Endothelial cell (in vitro differentiated cells): ENCODE measurements at regions not wholly inside any gene's neighbourhood (a gene's known extent, or its start where the extent isn't known, plus 50 kb on each side); places are given as distances from the start of the nearest gene placed in this dataset.
A peak's percentile ranks its signal among the peaks of the same experiment; 100 is the strongest.

Experiments
- DNase-seq: peaks from one replicate; pipeline ENCODE4 v3.0.0; 2021; ENCODE audit warnings: low spot score
- H3K27ac Mint-ChIP-seq: one replicate; pipeline ENCODE4 v1.8.0; 2021; ENCODE audit warnings: mixed read lengths, inconsistent platforms; ENCODE audit not compliant: unreplicated experiment
- H3K27me3 Mint-ChIP-seq: one replicate; pipeline ENCODE4 v1.8.0; 2021; ENCODE audit warnings: mild to moderate bottlenecking, moderate library complexity, mixed read lengths, inconsistent platforms; ENCODE audit not compliant: unreplicated experiment
- H3K36me3 Mint-ChIP-seq: one replicate; pipeline ENCODE4 v1.8.0; 2021; ENCODE audit warnings: mild to moderate bottlenecking, low read depth, mixed read lengths, inconsistent platforms; ENCODE audit not compliant: unreplicated experiment
- H3K4me1 Mint-ChIP-seq: one replicate; pipeline ENCODE4 v1.8.0; 2021; ENCODE audit warnings: mild to moderate bottlenecking, mixed read lengths, inconsistent platforms; ENCODE audit not compliant: unreplicated experiment
- H3K4me3 Mint-ChIP-seq: one replicate; pipeline ENCODE4 v1.8.0; 2021; ENCODE audit warnings: mild to moderate bottlenecking, mixed read lengths, inconsistent platforms; ENCODE audit not compliant: unreplicated experiment
- H3K9me3 Mint-ChIP-seq: one replicate; pipeline ENCODE4 v1.8.0; 2021; ENCODE audit warnings: mixed read lengths, inconsistent platforms; ENCODE audit not compliant: unreplicated experiment
- TF ChIP-seq, protein P1 (sequence below): fragments of 200-600 bp; sonication (generic); IDR thresholded peaks from one replicate; pipeline ENCODE4 v1.5.0; 2021; ENCODE audit warnings: antibody characterized with exemption; ENCODE audit not compliant: unreplicated experiment

DNA sequence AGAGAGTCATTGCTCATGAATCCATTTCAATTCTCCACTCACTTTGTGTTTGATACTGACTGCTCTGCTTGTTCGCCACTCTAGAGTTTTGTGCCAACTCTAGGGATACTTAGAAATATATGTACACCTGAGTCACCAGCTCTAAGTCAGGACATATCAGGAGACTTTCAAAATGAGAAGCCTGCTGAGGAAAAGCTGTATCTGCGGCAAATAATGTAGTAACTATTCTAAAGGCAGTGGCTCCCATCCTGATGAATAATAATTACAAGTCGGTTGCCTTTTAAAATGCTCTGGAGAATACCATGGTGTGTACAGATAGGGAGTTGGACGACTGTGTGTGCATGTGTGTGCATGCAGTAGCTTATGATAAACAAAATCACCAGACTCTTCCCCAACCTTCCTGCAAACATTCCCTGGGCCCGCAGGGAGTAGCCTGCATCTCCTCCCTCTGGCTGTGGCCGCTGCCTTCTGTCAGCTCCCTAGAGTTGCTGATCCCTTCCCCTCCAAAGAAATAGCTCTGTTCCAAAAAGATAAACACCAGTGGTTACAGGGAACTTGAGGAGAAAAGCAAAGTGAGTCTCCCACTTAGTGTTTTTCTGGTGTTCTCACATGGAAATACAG is 346.3 kb upstream of the UMPS start:
- no peak for DNase-seq
- Mint-ChIP-seq H3K36me3 (peaks cover 21% of the 10 kb centered on the region), H3K4me3 (no peak overlapping the region), H3K27me3 (peaks cover 2% of the 10 kb centered on the region), H3K27ac (no peak overlapping the region), H3K4me1 (peaks cover 50% of the 10 kb centered on the region), H3K9me3 (no peaks in the 10 kb centered on the region)
- TF ChIP-seq, protein P1, sequence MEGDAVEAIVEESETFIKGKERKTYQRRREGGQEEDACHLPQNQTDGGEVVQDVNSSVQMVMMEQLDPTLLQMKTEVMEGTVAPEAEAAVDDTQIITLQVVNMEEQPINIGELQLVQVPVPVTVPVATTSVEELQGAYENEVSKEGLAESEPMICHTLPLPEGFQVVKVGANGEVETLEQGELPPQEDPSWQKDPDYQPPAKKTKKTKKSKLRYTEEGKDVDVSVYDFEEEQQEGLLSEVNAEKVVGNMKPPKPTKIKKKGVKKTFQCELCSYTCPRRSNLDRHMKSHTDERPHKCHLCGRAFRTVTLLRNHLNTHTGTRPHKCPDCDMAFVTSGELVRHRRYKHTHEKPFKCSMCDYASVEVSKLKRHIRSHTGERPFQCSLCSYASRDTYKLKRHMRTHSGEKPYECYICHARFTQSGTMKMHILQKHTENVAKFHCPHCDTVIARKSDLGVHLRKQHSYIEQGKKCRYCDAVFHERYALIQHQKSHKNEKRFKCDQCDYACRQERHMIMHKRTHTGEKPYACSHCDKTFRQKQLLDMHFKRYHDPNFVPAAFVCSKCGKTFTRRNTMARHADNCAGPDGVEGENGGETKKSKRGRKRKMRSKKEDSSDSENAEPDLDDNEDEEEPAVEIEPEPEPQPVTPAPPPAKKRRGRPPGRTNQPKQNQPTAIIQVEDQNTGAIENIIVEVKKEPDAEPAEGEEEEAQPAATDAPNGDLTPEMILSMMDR = no peak

DNA sequence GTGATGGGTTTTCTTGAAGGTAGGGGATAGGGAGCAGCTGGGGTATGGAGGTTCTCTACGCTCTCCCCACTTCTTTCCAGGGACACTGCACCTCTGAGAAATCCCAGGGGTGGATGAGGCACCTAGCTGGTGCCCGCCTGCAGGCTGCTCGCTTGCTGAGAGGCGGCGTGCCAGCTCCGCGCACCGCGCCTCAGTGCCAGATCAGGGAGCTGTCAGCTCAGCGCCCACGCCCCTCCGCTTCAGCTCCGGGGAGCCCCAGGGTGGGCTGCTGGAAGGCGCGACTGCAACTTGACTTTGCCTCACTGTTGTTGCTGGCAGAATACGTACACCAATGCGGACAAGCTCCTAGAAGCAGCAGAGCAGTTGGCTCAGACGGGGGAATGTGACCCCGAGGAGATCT is 345.7 kb upstream of the UMPS start:
- peaks cover 2% of the 10 kb centered on the region for H3K27me3 Mint-ChIP-seq
- H3K4me1 Mint-ChIP-seq = peaks cover 56% of the 10 kb centered on the region
- DNase-seq = no peak
- no peaks in the 10 kb centered on the region for H3K9me3 Mint-ChIP-seq
- H3K4me3 Mint-ChIP-seq = no peak overlapping the region
- H3K27ac Mint-ChIP-seq = no peak overlapping the region
- peaks cover 23% of the 10 kb centered on the region for H3K36me3 Mint-ChIP-seq
- TF ChIP-seq, protein P1 = no peak

DNA sequence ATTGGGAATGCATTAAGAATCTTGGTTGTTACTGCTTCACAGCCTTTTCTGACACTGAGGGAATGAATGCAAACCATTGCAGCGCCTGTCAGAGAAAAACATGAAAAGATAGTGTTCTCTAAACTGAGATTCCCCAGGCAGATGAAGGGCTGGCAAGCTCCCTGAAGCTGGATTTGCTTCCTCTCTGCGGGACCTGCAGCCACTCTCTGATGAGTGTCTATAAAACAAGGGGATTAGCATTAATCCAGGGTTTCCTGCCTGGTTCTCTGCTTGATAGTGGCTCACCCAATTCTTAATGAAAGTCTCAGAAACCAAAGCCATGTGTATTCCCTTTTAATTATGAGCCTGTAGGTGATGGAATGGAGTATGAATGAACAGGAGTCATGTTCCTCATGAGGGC is 344.3 kb upstream of the UMPS start:
- Mint-ChIP-seq H3K27me3 (peaks cover 5% of the 10 kb centered on the region), H3K4me1 (peaks cover 71% of the 10 kb centered on the region)

DNA sequence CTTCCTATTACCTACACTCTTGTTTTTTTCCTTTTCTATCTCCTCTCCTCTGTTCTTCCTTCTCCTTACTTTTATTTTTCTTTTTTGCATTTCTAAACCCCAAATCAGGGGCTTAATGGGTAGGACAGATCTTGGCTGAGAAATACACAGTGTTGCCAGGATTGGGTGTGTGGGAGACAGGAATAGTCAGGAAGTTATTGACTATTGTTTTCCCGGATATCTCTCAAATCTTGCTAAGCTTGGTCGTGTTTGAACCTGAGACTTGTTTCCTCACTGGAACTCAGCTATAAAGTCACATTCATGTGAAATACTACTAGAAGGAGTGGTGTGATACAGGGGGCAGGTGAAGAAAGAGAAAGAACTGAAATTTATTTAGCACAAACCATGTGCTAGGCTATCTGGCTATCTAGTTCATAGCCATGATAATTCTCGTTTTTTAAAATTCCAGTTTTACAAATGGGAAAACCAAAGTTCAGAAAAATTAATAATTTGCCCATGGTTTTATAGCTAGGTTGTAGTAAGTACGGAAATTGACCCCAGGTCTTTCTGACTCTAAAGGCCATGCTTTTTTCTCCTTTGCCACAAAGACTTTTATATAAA is 343.2 kb upstream of the UMPS start:
- peaks cover 32% of the 10 kb centered on the region for H3K36me3 Mint-ChIP-seq
- TF ChIP-seq, protein P1 = no peak
- H3K27me3 Mint-ChIP-seq = peaks cover 5% of the 10 kb centered on the region
- peak overlapping the region; percentile 89 for H3K27ac Mint-ChIP-seq
- H3K9me3 Mint-ChIP-seq = no peaks in the 10 kb centered on the region
- H3K4me1 Mint-ChIP-seq = peaks cover 75% of the 10 kb centered on the region
- DNase-seq = no peak
- peak overlapping the region; percentile 2 for H3K4me3 Mint-ChIP-seq

More for the DNA sequence above, 344.3 kb upstream of the UMPS start:
- peaks cover 27% of the 10 kb centered on the region for H3K36me3 Mint-ChIP-seq
- peak overlapping the region; percentile 61 for H3K4me3 Mint-ChIP-seq
- no peak overlapping the region for H3K27ac Mint-ChIP-seq
- TF ChIP-seq, protein P1 = no peak
- H3K9me3 Mint-ChIP-seq = no peaks in the 10 kb centered on the region
- no peak for DNase-seq

DNA sequence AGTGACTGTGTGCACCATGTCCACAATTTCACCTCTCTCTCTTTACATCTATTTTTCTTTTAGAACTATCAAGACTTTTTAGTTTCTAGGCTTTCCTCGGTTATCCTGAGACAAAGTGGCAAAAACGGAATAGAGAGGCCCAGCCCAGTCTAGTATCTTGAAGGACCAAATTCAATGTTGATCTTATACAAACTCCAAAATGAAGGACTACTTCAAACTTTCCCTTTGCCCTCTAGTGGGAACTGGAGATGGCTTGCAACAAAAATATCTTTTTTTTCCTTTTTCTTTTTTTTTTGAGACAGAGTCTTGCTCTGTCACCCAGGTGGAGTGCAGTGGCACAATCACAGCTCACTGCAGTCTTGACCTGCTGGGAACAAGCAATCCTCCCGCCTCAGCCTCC is 338.5 kb upstream of the UMPS start:
- no peaks in the 10 kb centered on the region for H3K9me3 Mint-ChIP-seq
- no peak overlapping the region for H3K27ac Mint-ChIP-seq
- no peak overlapping the region for H3K4me3 Mint-ChIP-seq
- DNase-seq = no peak
- peaks cover 45% of the 10 kb centered on the region for H3K4me1 Mint-ChIP-seq
- TF ChIP-seq, protein P1 = no peak
- H3K27me3 Mint-ChIP-seq = peaks cover 2% of the 10 kb centered on the region
- H3K36me3 Mint-ChIP-seq = peaks cover 46% of the 10 kb centered on the region
